Gastrocnemius medialis (tissue), 4 donors: ENCODE measurements at regions not wholly inside any gene's neighbourhood (a gene's known extent, or its start where the extent isn't known, plus 50 kb on each side); places are given as distances from the start of the nearest gene placed in this dataset.

Experiments
- POLR2A ChIP-seq, 2 donors: fragments of 450-650 bp; IDR thresholded peaks; one replicate each; pipeline ENCODE4 v1.6.1; 2017; ENCODE audit warnings: antibody characterized with exemption in 2 of 2, mild to moderate bottlenecking in 2 of 2, moderate library complexity in 2 of 2
- TF ChIP-seq, protein P1 (sequence below), 5 experiments: fragments of 450-650 bp in 3 of 5; fragments of 200-600 bp in 2 of 5; sonication (generic) in 2 of 5; IDR thresholded peaks in 4 of 5; conservative IDR thresholded peaks in 1 of 5; 1 replicate in 4 of 5; 2 replicates in 1 of 5; pipeline ENCODE4 v1.5.1; 2016 to 2019; ENCODE audit warnings: antibody characterized with exemption in 5 of 5, mild to moderate bottlenecking in 3 of 5, moderate library complexity in 3 of 5

DNA sequence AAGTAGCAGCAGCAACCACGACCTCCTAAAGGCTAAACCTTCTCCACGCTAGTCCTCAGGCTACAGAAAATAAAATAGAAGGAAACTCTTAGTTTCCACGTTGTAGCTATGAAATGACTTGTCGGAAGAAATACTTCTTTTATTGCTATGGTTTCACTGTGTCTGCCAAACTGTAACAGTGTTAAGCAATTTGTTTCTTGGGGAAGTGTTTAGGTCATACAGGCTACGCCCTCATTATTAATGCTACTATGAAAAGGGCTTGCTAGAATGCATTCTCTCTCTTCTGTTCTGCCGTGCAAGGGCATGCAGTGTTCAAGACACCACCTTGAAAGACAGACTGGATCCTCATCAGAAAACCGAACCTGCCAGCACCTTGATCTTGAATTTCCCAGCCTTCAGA lies 462.7 kb downstream of the PLOD2 start:
- TF ChIP-seq, protein P1, sequence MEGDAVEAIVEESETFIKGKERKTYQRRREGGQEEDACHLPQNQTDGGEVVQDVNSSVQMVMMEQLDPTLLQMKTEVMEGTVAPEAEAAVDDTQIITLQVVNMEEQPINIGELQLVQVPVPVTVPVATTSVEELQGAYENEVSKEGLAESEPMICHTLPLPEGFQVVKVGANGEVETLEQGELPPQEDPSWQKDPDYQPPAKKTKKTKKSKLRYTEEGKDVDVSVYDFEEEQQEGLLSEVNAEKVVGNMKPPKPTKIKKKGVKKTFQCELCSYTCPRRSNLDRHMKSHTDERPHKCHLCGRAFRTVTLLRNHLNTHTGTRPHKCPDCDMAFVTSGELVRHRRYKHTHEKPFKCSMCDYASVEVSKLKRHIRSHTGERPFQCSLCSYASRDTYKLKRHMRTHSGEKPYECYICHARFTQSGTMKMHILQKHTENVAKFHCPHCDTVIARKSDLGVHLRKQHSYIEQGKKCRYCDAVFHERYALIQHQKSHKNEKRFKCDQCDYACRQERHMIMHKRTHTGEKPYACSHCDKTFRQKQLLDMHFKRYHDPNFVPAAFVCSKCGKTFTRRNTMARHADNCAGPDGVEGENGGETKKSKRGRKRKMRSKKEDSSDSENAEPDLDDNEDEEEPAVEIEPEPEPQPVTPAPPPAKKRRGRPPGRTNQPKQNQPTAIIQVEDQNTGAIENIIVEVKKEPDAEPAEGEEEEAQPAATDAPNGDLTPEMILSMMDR (IDR thresholded peaks at IDR 0.05 in 4 of 5, conservative IDR thresholded peaks at IDR 0.05 in 1 of 5), result no peak
- TF ChIP-seq POLR2A (IDR thresholded peaks at IDR 0.05), result no peak
